ENCODE measurements at regions not wholly inside any gene's neighbourhood (a gene's known extent, or its start where the extent isn't known, plus 50 kb on each side); places are given as distances from the start of the nearest gene placed in this dataset.

DNA sequence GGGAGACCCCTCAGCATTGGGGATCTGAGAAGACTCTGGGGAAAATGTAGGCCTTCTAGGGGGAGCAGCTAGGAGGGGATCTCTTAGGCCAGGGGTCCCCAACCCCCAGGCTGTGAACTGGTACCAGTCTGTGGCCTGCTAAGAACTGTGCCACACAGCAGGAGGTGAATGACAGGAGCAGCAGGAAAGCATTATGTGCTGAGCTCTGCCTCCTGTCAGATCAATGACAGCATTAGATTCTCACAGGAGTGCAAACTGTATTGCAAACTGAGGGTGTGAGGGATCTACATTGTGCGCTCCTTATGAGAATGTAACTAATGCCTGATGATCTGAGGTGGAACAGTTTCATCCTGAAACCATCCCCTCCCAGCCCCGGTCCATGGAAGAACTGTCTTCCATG is 127.3 kb downstream of the SCG2 start:
- H3K27me3 ChIP-seq (ENCODE audit: control insufficient read depth, insufficient read depth, low read length) = no peaks in the 10 kb centered on the region
- no peak for DNase-seq (ENCODE audit: low read depth)
- TF ChIP-seq CTCF (IDR thresholded peaks at IDR 0.05; ENCODE audit: insufficient read depth, low read length, poor library complexity, severe bottlenecking) = no peak
- H3K4me3 ChIP-seq (ENCODE audit: low read depth, low read length) = no peak overlapping the region
- H3K36me3 ChIP-seq (ENCODE audit: control insufficient read depth, insufficient read depth, low read length) = no peaks in the 10 kb centered on the region

- Histone ChIP-seq H3K4me3 (ENCODE audit: low read depth, low read length) (no peak overlapping the region), H3K27me3 (ENCODE audit: control insufficient read depth, insufficient read depth, low read length) (no peaks in the 10 kb centered on the region), H3K36me3 (ENCODE audit: control insufficient read depth, insufficient read depth, low read length) (no peaks in the 10 kb centered on the region)
- DNase-seq (ENCODE audit: low read depth) = no peak
- TF ChIP-seq CTCF (IDR thresholded peaks at IDR 0.05; ENCODE audit: insufficient read depth, low read length, poor library complexity, severe bottlenecking) = no peak
Measured at GRCh38 chr2:223475901-223476300, 126.3 kb downstream of the SCG2 start.

- Histone ChIP-seq H3K4me3 (ENCODE audit: low read depth, low read length) (no peak overlapping the region), H3K36me3 (ENCODE audit: control insufficient read depth, insufficient read depth, low read length) (no peaks in the 10 kb centered on the region), H3K27me3 (ENCODE audit: control insufficient read depth, insufficient read depth, low read length) (no peaks in the 10 kb centered on the region)
- TF ChIP-seq CTCF (IDR thresholded peaks at IDR 0.05; ENCODE audit: insufficient read depth, low read length, poor library complexity, severe bottlenecking) = no peak
- no peak for DNase-seq (ENCODE audit: low read depth)
Measured at GRCh38 chr2:223477318-223477717, 124.8 kb downstream of the SCG2 start.

DNA sequence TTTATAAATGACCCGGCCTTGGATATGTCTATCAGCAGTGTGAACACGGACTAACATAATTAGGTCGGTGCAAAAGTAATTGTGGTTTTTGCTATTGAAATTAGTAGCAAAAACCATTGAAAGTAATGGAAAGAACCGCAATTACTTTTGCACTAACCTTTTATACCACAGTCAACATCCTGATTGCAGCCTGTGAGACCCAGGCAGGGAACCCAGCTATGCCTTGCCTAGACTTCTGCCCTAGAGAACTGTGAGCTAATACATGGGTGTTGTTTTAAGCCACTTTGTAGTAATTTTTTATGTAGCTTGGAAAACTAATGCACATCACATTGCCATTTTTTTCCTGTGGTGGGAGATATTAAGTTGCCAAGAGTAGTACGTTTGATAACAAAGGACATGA is 120.7 kb downstream of the SCG2 start:
- Histone ChIP-seq H3K4me3 (ENCODE audit: low read depth, low read length) (no peak overlapping the region), H3K27me3 (ENCODE audit: control insufficient read depth, insufficient read depth, low read length) (no peaks in the 10 kb centered on the region), H3K36me3 (ENCODE audit: control insufficient read depth, insufficient read depth, low read length) (no peaks in the 10 kb centered on the region)
- DNase-seq (ENCODE audit: low read depth) = no peak
- TF ChIP-seq CTCF (IDR thresholded peaks at IDR 0.05; ENCODE audit: insufficient read depth, low read length, poor library complexity, severe bottlenecking) = no peak

GRCh38 chr2:223486751-223487150 is 115.4 kb downstream of the SCG2 start:
- Histone ChIP-seq H3K4me3 (ENCODE audit: low read depth, low read length) (no peak overlapping the region), H3K36me3 (ENCODE audit: control insufficient read depth, insufficient read depth, low read length) (no peaks in the 10 kb centered on the region), H3K27me3 (ENCODE audit: control insufficient read depth, insufficient read depth, low read length) (no peaks in the 10 kb centered on the region)
- TF ChIP-seq CTCF (IDR thresholded peaks at IDR 0.05; ENCODE audit: insufficient read depth, low read length, poor library complexity, severe bottlenecking) = no peak
- DNase-seq (ENCODE audit: low read depth) = no peak

- Histone ChIP-seq H3K36me3 (ENCODE audit: control insufficient read depth, insufficient read depth, low read length) (no peaks in the 10 kb centered on the region), H3K4me3 (ENCODE audit: low read depth, low read length) (no peak overlapping the region), H3K27me3 (ENCODE audit: control insufficient read depth, insufficient read depth, low read length) (no peaks in the 10 kb centered on the region)
- no peak for DNase-seq (ENCODE audit: low read depth)
- no peak for TF ChIP-seq CTCF (IDR thresholded peaks at IDR 0.05; ENCODE audit: insufficient read depth, low read length, poor library complexity, severe bottlenecking)
Measured at GRCh38 chr2:223487214-223487846, 114.8 kb downstream of the SCG2 start.
